Skin of body (tissue), 1 donor: ENCODE measurements at regions not wholly inside any gene's neighbourhood (a gene's known extent, or its start where the extent isn't known, plus 50 kb on each side); places are given as distances from the start of the nearest gene placed in this dataset.
"Not testable (repeated sequence)": the region's sequence is repeated elsewhere in the genome, so short reads cannot be mapped to it uniquely, and the experiment has no call there.

Experiments
- DNase-seq: peaks from one replicate; lab custom pipeline; 2025; lab: John Stamatoyannopoulos, UW

DNA sequence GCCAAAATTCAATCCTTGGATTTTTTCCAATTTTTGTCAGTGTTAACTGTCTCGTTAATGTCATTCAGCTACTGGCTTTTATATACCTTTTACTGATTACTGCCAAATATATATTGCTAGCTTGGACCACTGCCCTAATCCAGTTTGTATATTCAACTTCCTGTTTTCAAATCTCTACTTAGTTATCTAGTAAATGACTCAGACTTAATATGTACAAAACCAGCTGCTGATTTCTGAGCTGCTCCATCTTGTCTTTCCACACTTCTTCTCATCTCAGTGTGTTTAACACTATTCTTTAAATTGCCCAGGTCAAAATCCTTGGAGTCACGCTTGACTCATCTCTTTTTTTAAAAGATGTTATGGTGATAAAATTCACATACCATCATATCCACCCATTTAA lies 1196.7 kb downstream of the RAPGEF2 start:
- no peak for DNase-seq

DNA sequence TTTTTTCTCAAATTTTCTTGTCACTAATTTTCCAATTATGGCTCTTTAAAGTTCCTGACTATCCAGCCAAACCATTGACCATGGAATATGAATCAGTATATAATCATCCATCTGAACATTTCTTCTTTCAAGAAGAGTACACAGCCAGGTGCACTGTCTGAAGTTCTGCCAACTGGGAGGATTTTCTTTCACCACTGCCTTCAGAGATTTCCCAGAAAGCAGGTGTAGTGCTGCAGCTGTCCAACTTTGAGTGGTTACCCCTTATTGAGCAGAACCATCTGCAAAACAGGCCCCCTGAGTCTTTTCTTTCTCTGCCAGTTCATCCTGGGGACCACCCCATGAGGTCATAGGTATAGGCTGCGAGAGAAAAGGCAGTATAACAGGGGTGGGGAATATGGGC lies 1213.2 kb downstream of the RAPGEF2 start:
- no peak for DNase-seq

DNA sequence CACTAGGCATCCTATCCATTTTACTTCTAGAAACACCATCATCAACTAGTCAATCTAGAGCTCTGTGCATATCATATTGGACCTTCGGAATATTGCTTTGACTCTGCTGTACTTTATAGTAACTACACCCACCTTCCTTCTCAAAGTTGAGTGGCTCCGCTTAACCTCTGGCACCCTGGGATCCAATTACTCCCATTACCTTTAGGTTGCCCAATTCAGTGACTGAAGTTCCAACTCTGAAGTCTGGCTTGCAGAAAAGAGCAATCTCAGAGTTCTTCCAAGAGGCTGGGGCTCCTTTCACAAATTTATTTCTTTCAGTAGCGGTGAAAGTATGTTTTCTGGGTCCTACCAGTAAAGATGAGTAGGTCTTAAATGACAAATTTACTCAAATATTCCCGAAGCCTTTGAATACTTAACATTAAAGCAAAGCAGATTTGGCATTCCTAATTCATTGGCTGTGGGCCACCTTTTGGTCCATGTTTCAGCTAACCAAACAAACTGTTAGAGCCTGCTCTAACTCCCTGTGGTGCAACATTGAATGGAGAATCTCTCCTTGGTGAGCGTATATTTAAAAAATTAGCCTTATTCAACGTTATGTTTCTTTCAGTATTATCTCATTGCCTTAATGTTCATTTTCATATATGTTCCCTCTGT lies 1215.8 kb downstream of the RAPGEF2 start:
- DNase-seq: no peak

DNA sequence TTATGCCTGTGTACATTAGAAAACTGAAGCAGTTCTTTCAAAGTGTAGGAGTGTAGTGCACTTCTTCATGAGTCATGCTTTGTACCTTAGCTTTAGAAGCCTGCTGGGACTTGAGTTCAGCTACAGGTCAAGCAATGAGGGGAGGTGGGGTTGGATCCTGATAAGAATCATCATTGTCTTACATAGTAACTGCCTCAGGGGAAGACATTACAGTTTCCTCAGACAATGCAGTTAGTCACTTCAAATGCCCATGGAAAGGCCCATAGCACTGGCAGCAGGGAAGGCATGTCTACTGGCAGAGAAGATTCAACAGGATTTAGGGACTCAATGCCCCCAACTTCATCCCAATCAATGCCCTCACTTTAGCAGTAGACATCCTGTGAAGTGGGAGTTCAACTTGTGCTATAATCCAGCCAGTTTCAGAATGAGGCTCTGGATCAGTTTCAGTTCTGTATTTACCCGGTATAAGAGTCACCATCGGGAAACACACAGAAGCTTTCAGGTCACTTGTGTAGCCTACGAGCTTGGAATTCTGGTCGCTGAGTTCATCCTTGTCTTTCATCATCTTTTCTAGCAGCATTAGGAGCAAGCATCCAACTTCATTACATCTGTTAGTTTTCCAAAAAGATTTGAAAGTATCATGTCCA lies 1216.5 kb downstream of the RAPGEF2 start:
- no peak for DNase-seq

DNA sequence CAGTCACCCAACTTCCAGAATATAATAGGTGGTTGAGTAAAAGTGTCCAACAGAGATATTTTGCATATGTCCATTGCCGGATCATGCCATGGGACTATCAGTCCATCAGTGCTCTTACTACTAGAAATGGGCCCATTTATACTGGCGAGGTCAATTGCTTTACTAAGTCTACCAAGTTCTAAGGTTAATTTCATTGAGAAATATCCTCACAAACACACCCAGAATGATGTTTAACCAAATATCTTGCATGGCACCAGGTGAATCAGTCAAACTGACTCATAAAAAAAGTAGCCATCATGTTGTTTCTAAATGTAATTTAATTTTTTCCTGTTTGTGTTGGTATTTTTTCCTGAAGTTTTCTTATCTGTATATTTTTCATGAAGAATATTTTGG lies 1217.0 kb downstream of the RAPGEF2 start:
- no peak for DNase-seq

DNA sequence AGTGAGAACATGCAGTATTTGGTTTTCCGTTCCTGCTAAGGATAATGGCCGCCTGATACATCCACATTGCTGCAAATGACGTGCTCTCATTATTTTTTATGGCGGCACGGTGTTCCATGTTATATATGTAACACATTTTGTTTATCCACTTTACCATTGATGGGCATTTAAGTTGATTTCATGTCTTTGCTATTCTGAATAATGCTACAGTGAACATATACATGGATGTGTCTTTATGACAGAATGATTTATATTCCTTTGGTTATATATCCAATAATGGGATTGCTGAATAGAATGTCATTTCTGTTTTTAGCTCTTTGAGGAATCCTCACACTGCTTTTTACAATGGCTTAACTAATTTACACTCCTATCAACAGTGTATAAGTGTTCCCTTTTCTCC lies 1223.2 kb downstream of the RAPGEF2 start:
- DNase-seq: no peak

DNA sequence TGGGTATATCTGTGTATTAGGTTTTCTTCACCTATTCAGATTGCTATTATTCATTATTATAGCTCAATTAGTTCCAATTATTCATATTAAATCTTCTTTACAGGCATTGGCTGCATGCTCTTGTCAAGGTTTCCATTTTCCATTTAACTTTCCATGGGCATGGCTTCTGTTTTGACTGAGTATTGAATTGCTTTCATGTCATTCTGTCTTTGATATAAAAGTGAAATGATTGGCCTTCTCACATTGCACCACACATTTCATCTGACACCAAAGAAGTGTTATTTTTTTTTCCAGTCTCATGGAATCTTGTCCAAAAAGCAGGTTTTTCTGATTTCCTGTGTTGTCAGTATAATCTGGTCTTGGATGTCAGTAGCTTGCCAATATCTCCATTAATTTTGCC lies 1244.3 kb downstream of the RAPGEF2 start:
- DNase-seq: no peak

DNA sequence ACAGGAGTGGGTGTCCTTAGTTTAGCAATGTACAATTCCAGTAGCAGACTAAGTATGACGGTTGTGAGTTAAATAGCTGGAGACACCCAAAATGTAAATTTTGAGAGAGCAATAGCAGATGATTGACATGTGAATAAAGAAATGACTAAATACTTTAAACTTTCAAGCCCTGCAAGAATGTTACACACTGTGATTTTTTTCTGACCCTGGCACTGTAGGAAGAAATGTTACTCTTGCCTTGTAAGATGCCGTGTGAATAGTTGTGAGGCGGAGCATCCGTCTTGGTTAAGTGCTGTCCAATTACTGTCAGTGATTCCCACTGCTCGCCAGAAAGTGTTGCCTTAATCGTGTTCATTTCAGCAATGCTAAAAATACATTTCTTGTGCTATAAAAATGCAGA lies 1248.1 kb downstream of the RAPGEF2 start:
- DNase-seq: no peak

DNA sequence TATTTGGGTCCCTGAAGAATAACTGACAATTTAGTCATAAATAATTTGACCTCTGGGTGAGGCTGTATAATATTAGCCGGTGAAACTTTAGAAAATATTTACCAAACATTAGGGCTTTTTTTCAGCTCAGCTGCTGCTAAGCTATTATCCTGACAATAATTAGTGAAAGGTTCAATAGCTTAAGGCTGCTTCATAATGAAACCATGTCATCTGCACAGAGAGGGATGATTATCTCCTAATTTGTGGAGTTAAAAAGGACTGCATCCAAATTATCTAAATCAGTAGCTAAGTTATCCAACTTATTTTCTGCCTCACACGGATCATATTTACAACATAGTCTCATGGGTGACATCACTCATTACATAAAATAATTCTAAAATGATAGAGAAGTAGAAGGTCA lies 1249.8 kb downstream of the RAPGEF2 start:
- no peak for DNase-seq

DNA sequence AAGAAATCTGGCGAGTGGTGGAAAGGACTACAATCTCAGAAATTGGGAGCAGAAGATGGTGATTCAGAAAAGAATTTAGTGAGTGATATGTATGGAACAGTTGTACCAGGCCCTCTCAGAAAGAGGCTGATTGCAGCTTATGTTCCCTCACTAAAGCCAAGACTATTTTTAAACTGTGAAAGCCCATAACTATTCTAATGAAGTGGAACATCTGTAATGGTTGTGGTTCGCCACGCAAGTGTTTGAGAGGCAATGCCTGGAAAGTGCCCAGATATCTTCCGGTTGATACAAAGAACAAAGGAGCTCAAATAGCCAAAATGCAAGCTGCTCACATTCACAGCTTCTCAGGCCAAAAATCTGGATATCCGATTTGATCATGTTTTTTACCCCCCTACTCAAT lies 1250.7 kb downstream of the RAPGEF2 start:
- DNase-seq: no peak

DNA sequence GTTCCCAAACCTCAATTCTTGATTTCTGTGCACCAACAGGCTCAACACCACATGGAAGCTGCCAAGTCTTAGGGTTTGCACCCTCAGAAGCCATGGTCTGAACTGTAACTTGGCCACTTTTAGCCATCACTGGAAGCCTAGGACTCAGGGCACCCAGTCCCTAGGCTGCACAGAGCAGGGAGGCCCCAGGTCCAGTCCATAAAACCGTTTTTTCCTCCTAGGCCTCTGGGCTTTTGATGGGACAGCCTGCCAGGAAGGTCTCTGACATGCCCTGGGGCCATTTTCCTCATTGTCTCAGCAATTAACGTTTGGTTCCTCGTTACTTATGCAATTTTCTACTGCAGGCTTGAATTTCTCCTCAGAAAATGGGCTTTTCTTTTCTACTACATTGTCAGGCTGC lies 1259.6 kb downstream of the RAPGEF2 start:
- DNase-seq: no peak

DNA sequence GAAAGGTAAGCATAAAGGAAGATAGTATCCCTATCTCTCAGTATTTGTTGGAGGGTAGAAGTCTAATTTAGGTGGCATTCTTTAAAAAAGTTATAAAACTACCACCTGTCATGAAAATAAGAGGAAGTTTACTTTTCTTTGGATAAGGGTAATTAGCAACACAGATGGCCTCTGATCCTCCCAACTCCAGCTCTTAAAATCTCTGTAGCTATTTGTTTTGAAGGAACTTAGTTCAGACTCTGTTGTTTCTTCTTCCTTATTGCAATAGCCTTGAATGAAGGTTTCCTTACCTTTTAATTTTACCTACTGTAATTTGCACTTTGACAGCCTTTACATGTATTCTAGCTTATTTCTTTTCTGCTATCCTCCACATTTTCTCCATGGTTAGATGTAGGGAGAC lies 1261.3 kb downstream of the RAPGEF2 start:
- DNase-seq: no peak

DNA sequence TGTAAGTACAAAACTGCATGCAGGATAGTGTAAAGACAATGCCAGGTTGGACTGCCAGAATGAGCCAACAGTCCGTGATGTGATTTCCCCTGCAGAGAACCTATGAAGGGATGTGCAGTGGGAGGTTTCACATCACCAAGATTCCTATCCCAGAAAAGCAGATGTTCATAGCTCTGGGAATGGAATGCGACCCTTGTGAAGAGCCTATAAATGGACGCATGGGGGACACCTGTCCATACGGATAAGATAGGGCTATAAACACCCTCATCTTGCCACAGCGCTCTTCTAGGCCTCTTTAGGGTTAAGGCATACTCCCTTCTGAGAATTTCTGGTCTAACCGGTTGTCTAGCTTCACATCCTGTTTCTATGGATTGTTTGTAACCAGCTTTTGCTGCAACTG lies 1261.8 kb downstream of the RAPGEF2 start:
- not testable (repeated sequence) for DNase-seq

DNA sequence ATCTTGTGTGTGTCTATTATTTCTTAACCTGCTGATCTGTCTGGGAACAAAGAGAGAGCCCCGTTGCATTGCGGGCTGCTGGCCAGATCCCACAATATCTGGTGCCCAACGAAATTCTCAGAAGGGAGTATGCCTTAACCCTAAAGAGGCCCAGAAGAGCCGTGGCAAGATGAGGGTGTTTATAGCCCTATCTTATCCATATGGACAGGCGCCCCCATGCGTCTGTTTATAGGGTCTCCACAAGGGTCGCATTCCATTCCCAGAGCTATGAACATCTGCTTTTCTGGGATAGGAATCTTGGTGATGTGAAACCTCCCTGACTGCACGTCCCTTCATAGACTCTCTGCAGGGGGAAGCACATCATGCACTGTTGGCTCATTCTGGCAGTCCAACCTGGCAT lies 1262.5 kb downstream of the RAPGEF2 start:
- DNase-seq: not testable (repeated sequence)

DNA sequence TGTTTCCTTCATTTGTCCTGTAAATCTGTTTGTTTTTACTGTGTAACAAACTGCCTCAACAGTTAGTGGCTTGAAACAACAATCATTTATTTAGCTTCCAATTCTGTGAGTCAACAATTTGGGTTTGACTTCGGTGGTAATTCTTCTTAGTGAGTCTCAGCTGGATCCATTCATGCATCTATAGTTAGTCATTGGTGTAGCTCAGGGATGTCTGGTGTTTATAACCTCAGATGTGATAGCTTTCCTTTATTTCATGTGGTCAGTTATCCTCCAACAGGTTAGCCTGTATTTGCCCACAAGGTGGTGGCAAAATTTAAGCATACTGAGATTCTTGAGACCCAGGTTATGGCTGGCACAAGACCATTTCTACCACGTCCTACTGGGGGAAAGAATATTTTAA lies 1267.2 kb downstream of the RAPGEF2 start:
- no peak for DNase-seq

DNA sequence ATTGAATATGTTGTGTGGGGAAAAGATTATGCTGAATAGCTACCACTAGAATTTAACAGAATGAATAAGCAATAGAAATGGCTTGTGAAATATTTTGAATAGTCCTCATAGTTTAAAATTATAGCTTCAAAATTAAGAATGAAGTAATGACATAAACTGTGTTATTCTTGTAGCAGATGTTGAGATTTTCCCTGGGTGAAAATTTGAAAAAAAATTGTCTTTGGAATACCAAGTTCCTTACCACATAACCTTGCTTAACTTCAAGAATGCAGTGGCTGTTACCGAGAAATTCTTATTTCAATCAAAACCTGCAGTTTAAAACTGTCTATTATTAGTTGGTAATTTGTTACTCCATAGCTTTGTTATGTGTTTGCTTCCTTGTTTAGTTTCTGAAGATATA lies 1268.6 kb downstream of the RAPGEF2 start:
- DNase-seq: no peak

DNA sequence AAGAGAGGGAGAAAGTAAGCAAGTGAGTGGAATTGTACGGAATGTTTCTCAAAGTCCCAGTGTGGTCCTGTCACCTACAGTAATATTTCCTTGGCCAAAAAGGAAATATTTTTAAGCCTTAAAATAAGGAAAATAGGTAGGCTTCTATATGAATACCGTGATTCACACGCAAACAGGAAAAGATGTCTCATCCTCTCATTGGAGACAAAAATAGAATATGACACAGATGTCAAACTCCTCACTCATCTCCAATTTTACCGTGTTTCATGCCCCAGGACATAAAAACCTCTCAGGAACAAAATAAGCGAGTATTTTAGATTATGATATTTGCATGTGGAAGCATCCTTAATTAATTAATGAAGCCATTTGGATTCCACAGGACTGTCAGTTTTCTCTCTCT lies 1269.5 kb downstream of the RAPGEF2 start:
- DNase-seq: no peak

DNA sequence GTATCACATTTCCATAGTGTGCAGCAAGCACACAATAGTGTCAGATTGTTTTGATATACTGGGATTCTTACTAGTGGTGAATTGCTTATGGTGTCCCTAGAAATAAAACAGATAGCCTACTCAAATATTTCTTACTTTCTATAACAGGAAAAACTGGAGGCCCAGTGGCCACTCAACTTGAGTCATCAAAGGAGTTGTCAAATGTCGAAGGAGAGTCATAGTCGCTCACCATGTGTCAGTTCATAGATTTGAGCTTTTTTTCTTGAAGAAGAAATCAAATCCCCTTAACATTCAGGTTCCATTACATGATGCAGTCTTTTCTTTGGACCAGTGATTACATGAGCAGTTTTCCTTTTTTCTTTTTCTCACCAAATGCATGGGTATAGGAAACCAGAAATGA lies 1271.0 kb downstream of the RAPGEF2 start:
- no peak for DNase-seq

DNA sequence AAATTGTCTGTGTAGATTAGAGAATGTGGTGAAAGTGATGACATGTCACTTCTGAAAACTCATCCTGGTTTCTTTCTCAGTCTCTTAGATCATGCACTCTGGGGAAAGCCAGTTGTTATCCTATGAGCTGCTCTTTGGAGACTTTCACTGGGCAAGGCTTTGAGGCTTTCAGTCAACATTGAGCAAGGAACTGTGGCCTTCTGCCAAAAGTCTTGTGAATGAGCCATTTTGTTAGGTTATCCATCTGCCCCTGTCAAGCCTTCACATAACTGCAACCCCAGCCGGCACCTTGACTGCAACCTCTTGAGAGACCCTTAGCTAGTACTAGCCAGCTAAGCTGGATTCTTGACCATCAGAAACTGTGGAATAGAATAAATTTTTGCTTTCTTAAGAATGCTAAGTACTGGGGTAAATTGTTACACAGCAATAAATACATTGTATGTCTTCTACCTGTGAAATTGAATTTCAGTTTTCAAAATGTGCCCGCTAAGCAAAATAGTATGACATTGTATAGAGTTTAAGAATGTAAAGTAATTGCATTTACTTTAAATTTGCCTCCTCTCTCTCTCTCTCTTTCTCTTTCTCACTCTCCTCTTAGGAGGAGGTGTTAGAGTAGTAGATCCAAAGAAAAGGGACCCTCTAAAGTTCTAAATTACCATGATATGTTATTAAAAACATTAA lies 1273.0 kb downstream of the RAPGEF2 start:
- no peak for DNase-seq

DNA sequence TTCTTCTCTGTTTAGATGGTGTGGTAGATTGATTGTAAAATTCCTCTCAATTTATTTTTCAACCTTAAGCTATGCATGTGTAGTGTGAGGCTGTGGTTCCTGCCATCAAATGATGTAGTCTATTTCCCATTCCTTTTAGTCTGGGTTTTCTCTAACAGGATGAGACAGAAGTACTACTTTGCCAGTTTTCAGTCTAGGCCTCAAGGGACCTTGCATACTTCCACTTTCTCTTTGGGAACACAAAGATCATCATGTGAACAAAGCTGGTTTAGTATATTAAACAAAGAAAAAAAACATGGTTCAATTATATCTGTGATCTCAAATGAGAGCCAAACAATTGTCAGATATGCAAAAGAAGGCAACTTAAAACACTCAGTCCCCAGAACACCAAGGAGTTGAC lies 1284.0 kb downstream of the RAPGEF2 start:
- DNase-seq: peak; percentile 29

DNA sequence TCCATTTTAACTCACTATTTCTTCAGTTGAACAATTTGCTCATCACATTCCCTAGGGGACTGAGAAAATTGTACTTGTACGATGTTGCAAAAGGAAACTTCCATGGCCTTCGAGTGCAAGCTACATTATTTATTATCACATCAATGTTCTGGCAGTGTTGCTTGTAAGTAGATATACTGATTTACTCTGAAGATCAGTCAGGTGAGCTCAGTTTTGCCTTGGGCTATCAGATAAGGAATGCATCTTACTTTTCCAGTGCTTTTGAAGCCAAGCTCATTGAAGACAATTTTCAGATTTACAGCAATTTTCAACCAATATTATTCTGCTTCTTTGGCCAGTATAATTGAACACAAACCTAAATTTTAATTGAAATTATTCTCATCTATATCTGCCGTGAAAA lies 1296.9 kb downstream of the RAPGEF2 start:
- DNase-seq: no peak

DNA sequence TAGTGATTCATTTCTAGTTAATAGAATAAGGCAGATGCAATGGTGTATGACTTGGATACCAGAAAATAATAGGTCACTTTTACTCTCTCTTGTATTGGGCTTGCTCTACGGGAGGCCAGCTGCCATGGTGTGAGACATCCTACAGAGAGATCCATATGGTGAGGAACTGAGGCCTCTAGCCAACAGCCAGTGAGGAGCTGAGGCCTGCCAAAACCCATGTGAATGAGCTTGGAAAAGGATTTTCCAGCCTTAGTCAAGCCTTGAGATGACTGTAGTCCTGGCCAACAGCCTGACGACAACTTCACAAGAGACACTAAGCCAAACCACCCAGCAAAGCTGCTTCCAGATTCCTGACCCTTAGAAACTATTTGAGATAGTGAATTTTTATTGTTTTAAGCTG lies 1300.2 kb downstream of the RAPGEF2 start:
- no peak for DNase-seq

DNA sequence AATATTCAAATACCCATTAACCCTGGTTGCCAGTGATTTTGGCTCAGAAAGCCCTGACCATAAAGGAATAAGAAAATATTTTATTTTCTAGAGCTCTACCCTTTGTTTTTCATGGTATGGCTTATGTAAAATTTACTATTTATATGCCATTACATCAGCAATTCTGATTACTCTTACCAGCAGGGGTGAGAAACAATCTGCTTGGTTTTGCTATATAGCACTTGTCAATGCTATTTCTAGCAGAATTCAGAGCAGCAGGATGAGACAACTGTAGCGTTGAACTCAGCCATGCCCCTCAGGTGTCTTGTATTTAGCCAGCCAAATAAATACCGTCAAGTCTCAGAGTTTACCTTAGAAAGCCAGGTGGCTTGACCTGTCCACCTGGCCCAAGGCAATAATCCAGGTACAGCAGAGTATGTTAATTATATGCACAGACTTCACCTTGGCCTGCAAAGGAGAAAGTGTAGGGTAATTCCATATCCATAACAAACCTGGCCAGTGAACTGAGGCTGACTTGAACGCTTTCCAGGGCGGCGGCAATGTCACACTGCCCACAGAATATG lies 1303.5 kb downstream of the RAPGEF2 start:
- no peak for DNase-seq
